Hepatocyte (in vitro differentiated cells): ENCODE measurements at regions not wholly inside any gene's neighbourhood (a gene's known extent, or its start where the extent isn't known, plus 50 kb on each side); places are given as distances from the start of the nearest gene placed in this dataset.

ENCODE experiments used
- DNase-seq: peaks from one replicate; pipeline ENCODE4 v3.0.0-alpha.2; 2016; ENCODE audit warnings: low spot score
- H2AFZ ChIP-seq: fragments of 200-600 bp; sonication (generic); 2 replicates; pipeline ENCODE4 v1.6.0; 2016; ENCODE audit warnings: antibody characterized with exemption, mild to moderate bottlenecking
- H3K27ac ChIP-seq: fragments of 200-600 bp; sonication (generic); 2 replicates; pipeline ENCODE4 v1.5.1; 2016; ENCODE audit warnings: mild to moderate bottlenecking
- H3K27me3 ChIP-seq: fragments of 200-600 bp; sonication (generic); 2 replicates; pipeline ENCODE4 v1.6.1; 2016
- H3K36me3 ChIP-seq: fragments of 200-600 bp; sonication (generic); replicated peaks from 2 replicates; pipeline ENCODE4 v1.5.1; 2016; ENCODE audit warnings: low read depth; ENCODE audit not compliant: insufficient read depth
- H3K4me1 ChIP-seq: fragments of 200-600 bp; sonication (generic); 2 replicates; pipeline ENCODE4 v1.5.1; 2016; ENCODE audit warnings: mild to moderate bottlenecking, moderate library complexity; ENCODE audit not compliant: insufficient read depth
- H3K4me2 ChIP-seq: fragments of 200-600 bp; sonication (generic); 2 replicates; pipeline ENCODE4 v1.6.0; 2016
- H3K4me3 ChIP-seq: fragments of 200-600 bp; sonication (generic); 2 replicates; pipeline ENCODE4 v1.5.1; 2016; ENCODE audit warnings: mild to moderate bottlenecking
- H3K79me2 ChIP-seq: fragments of 200-600 bp; sonication (generic); 2 replicates; pipeline ENCODE4 v1.6.0; 2017; ENCODE audit warnings: mild to moderate bottlenecking
- H3K9me2 ChIP-seq: fragments of 200-600 bp; sonication (generic); replicated peaks from 2 replicates; pipeline ENCODE4 v1.6.0; 2017; ENCODE audit warnings: mild to moderate bottlenecking; ENCODE audit not compliant: insufficient read depth
- H3K9me3 ChIP-seq: fragments of 200-600 bp; sonication (generic); 2 replicates; pipeline ENCODE4 v1.5.1; 2016; ENCODE audit warnings: low read depth, mild to moderate bottlenecking
- H4K20me1 ChIP-seq: fragments of 200-600 bp; sonication (generic); 2 replicates; pipeline ENCODE4 v1.6.0; 2016; ENCODE audit warnings: mild to moderate bottlenecking; ENCODE audit not compliant: insufficient read depth, poor library complexity, severe bottlenecking
- CTCF ChIP-seq: fragments of 200-600 bp; sonication (generic); IDR thresholded peaks from 2 replicates; pipeline ENCODE4 v1.5.1; 2016; ENCODE audit warnings: antibody characterized with exemption, mild to moderate bottlenecking; ENCODE audit not compliant: poor library complexity
- EZH2 ChIP-seq: fragments of 200-600 bp; sonication (generic); IDR thresholded peaks from 2 replicates; pipeline ENCODE4 v1.6.1; 2016; ENCODE audit warnings: antibody characterized with exemption, mild to moderate bottlenecking, borderline replicate concordance
- EZH2phosphoT487 ChIP-seq: fragments of 200-600 bp; sonication (generic); IDR thresholded peaks from one replicate; pipeline ENCODE4 v1.6.1; 2018; ENCODE audit warnings: antibody characterized with exemption, mild to moderate bottlenecking, low read depth, moderate library complexity; ENCODE audit not compliant: unreplicated experiment, severe bottlenecking
- WGBS: methylation state at CpG from one replicate; pipeline ENCODE4 v1.1.6; 2016; ENCODE audit warnings: low lambda C conversion rate; ENCODE audit errors: missing lambda C conversion rate; 5-methylcytosine and 5-hydroxymethylcytosine counted together

GRCh38 chr4:11843927-11844326, 415.2 kb upstream of the HS3ST1 start:
- Histone ChIP-seq H3K4me1 (no peaks in the 10 kb centered on the region), H3K9me3 (no peaks in the 10 kb centered on the region), H3K4me2 (no peak overlapping the region), H4K20me1 (no peaks in the 10 kb centered on the region), H3K27me3 (no peaks in the 10 kb centered on the region), H3K4me3 (no peak overlapping the region), H3K36me3 (no peaks in the 10 kb centered on the region), H2AFZ (no peak overlapping the region), H3K9me2 (no peaks in the 10 kb centered on the region), H3K27ac (no peak overlapping the region), H3K79me2 (no peaks in the 10 kb centered on the region)
- 57% methylated on average over 4 of the region's 4 CpGs for WGBS
- no peak for DNase-seq
- TF ChIP-seq CTCF (no peak), EZH2phosphoT487 (no peak), EZH2 (no peak)

- Histone ChIP-seq H2AFZ (no peak overlapping the region), H3K4me1 (no peaks in the 10 kb centered on the region), H3K27me3 (no peaks in the 10 kb centered on the region), H4K20me1 (no peaks in the 10 kb centered on the region), H3K27ac (no peak overlapping the region), H3K79me2 (no peaks in the 10 kb centered on the region), H3K36me3 (no peaks in the 10 kb centered on the region), H3K4me2 (no peak overlapping the region), H3K9me3 (no peaks in the 10 kb centered on the region), H3K4me3 (no peak overlapping the region), H3K9me2 (no peaks in the 10 kb centered on the region)
- no peak for DNase-seq
- TF ChIP-seq EZH2, result no peak
- no peak for TF ChIP-seq CTCF
- no peak for TF ChIP-seq EZH2phosphoT487
- WGBS, result 76% methylated on average over 1 of the region's 1 CpG
These were observed 414.6 kb upstream of the HS3ST1 start for GRCh38 chr4:11843340-11843739.

GRCh38 chr4:11842620-11843263, 414.0 kb upstream of the HS3ST1 start:
- Histone ChIP-seq H3K4me2 (no peak overlapping the region), H2AFZ (no peak overlapping the region), H3K27ac (no peak overlapping the region), H3K4me1 (no peaks in the 10 kb centered on the region), H3K79me2 (no peaks in the 10 kb centered on the region), H3K9me2 (no peaks in the 10 kb centered on the region), H3K4me3 (no peak overlapping the region), H4K20me1 (no peaks in the 10 kb centered on the region), H3K27me3 (no peaks in the 10 kb centered on the region), H3K36me3 (no peaks in the 10 kb centered on the region), H3K9me3 (no peaks in the 10 kb centered on the region)
- 94% methylated on average over 1 of the region's 1 CpG for WGBS
- TF ChIP-seq EZH2phosphoT487 (no peak), CTCF (no peak), EZH2 (no peak)
- DNase-seq, result no peak

GRCh38 chr4:11839889-11840288, 411.2 kb upstream of the HS3ST1 start:
- Histone ChIP-seq H4K20me1 (no peaks in the 10 kb centered on the region), H2AFZ (no peak overlapping the region), H3K9me2 (no peaks in the 10 kb centered on the region), H3K4me3 (no peak overlapping the region), H3K27ac (no peak overlapping the region), H3K4me2 (no peak overlapping the region), H3K9me3 (no peaks in the 10 kb centered on the region), H3K79me2 (no peaks in the 10 kb centered on the region), H3K27me3 (no peaks in the 10 kb centered on the region), H3K4me1 (no peaks in the 10 kb centered on the region), H3K36me3 (no peaks in the 10 kb centered on the region)
- no peak for DNase-seq
- no peak for TF ChIP-seq EZH2phosphoT487
- no peak for TF ChIP-seq CTCF
- TF ChIP-seq EZH2, result no peak
